NT2/D1 (cell line): ENCODE measurements at regions not wholly inside any gene's neighbourhood (a gene's known extent, or its start where the extent isn't known, plus 50 kb on each side); places are given as distances from the start of the nearest gene placed in this dataset.

Experiments used
- DNase-seq: peaks from one replicate; pipeline ENCODE4 v3.0.0-alpha.2; 2011; ENCODE audit warnings: low read depth, low spot score
- H3K27me3 ChIP-seq: 2 replicates; pipeline ENCODE4 v1.6.0; 2011; ENCODE audit warnings: mild to moderate bottlenecking; ENCODE audit not compliant: insufficient read length, insufficient read depth
- H3K36me3 ChIP-seq: 2 replicates; pipeline ENCODE4 v1.6.1; 2011; ENCODE audit warnings: mild to moderate bottlenecking, low read length, mixed read lengths; ENCODE audit not compliant: insufficient read depth, insufficient read length
- H3K4me1 ChIP-seq: 2 replicates; pipeline ENCODE4 v1.5.1; 2011; ENCODE audit not compliant: insufficient read depth, insufficient read length
- H3K4me3 ChIP-seq: 2 replicates; pipeline ENCODE4 v1.5.1; 2011; ENCODE audit warnings: low read depth; ENCODE audit not compliant: insufficient read length
- H3K9ac ChIP-seq: 2 replicates; pipeline ENCODE4 v1.6.0; 2011; ENCODE audit warnings: low read depth; ENCODE audit not compliant: insufficient read length
- H3K9me3 ChIP-seq: 2 replicates; pipeline ENCODE4 v1.5.1; 2011; ENCODE audit warnings: mild to moderate bottlenecking, low read length; ENCODE audit not compliant: insufficient read depth
- SUZ12 ChIP-seq: IDR thresholded peaks from 2 replicates; pipeline ENCODE4 v1.6.1; 2011; ENCODE audit not compliant: insufficient read length, insufficient read depth; ENCODE audit errors: extremely low read depth
- YY1 ChIP-seq: IDR thresholded peaks from 2 replicates; pipeline ENCODE4 v1.6.1; 2011; ENCODE audit not compliant: insufficient read length, insufficient read depth
- ZNF274 ChIP-seq: IDR thresholded peaks from 2 replicates; pipeline ENCODE4 v1.6.1; 2011; ENCODE audit warnings: mild to moderate bottlenecking, low read depth, low read length

DNA sequence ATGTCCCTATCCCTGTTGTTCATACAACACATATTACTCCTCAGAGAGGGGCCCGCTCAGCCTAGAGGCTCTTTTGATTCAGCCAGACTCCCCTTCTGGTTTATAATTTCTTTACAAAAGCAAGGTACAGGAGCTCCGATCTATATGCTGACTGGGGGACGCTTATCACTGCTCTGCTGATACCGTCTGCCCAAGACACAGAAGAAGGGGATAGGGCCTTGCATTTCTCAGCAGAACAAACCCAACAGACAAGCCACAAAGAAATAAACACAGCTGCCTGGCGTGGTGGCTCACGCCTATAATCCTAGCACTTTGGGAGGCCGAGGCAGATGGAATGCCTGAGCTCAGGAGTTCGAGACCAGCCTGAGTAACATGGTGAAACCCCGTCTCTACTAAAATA lies 109.9 kb upstream of the AKIP1 start:
- Histone ChIP-seq H3K4me1 (no peaks in the 10 kb centered on the region), H3K27me3 (no peaks in the 10 kb centered on the region), H3K9ac (no peak overlapping the region), H3K36me3 (peaks cover 20% of the 10 kb centered on the region), H3K9me3 (no peaks in the 10 kb centered on the region), H3K4me3 (no peak overlapping the region)
- no peak for DNase-seq
- TF ChIP-seq ZNF274 (no peak), SUZ12 (no peak), YY1 (no peak)

- Histone ChIP-seq H3K9ac (no peak overlapping the region), H3K27me3 (no peaks in the 10 kb centered on the region), H3K4me3 (no peak overlapping the region), H3K9me3 (no peaks in the 10 kb centered on the region), H3K36me3 (peaks cover 24% of the 10 kb centered on the region), H3K4me1 (peaks cover 3% of the 10 kb centered on the region)
- DNase-seq, result no peak
- no peak for TF ChIP-seq SUZ12
- TF ChIP-seq YY1, result no peak
- no peak for TF ChIP-seq ZNF274
Observed at GRCh38 chr11:8802251-8802650, 108.7 kb upstream of the AKIP1 start.

DNA sequence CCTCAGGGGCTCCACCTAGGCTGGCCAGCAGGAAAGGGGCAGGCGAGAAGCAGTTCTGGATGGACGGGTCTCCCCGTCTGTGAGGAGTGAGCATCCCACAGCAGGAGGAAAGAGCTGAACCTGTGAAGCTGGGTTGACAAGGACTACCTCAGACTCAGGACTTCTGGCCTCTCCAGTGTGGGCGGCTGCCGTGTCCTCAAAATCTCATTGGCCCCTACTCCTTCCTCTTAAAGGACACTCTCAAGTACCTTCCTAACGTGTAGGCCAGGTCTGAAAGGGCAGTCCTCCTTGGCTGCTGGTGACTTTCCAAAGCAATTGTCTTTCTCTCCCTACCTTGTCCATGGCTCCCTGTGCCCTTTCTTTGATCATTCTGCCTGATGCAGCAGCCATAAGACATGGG lies 107.0 kb upstream of the AKIP1 start:
- no peak overlapping the region for H3K4me3 ChIP-seq
- no peak for DNase-seq
- H3K9me3 ChIP-seq, result no peaks in the 10 kb centered on the region
- no peaks in the 10 kb centered on the region for H3K27me3 ChIP-seq
- H3K9ac ChIP-seq, result no peak overlapping the region
- no peak for TF ChIP-seq SUZ12
- no peak for TF ChIP-seq ZNF274
- TF ChIP-seq YY1, result no peak
- peaks cover 30% of the 10 kb centered on the region for H3K36me3 ChIP-seq
- H3K4me1 ChIP-seq, result peaks cover 5% of the 10 kb centered on the region

DNA sequence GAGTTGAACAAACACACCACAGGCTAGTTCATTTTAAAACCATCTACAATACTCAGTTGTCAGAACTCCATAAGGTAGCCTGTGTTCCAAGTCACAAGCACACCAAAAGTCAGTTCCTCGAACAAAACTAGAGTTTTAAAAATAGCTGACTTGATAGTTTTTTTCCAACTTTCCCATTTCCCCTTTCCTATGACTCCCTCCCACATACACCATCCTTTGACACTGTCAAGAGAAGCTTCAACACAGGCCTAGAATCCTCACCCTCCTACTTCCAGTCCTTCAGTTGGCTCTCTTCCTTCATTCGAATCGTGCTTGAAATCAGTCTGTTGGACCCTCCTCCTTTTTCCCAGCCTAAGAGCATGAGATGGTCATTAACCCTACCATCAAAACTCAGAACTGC lies 105.7 kb upstream of the AKIP1 start:
- Histone ChIP-seq H3K4me1 (peaks cover 5% of the 10 kb centered on the region), H3K27me3 (no peaks in the 10 kb centered on the region), H3K36me3 (peaks cover 23% of the 10 kb centered on the region), H3K9ac (no peak overlapping the region), H3K9me3 (no peaks in the 10 kb centered on the region), H3K4me3 (no peak overlapping the region)
- TF ChIP-seq YY1 (no peak), SUZ12 (no peak), ZNF274 (no peak)
- DNase-seq, result no peak

- no peaks in the 10 kb centered on the region for H3K27me3 ChIP-seq
- H3K9me3 ChIP-seq, result no peaks in the 10 kb centered on the region
- H3K36me3 ChIP-seq, result peaks cover 21% of the 10 kb centered on the region
- DNase-seq, result no peak
- no peak overlapping the region for H3K9ac ChIP-seq
- H3K4me1 ChIP-seq, result peaks cover 8% of the 10 kb centered on the region
- no peak overlapping the region for H3K4me3 ChIP-seq
- TF ChIP-seq ZNF274, result no peak
- TF ChIP-seq YY1, result no peak
Observed at GRCh38 chr11:8806974-8807373, 104.0 kb upstream of the AKIP1 start.

GRCh38 chr11:8807544-8808225 lies 103.3 kb upstream of the AKIP1 start:
- H3K36me3 ChIP-seq, result peaks cover 21% of the 10 kb centered on the region
- no peaks in the 10 kb centered on the region for H3K27me3 ChIP-seq
- no peak for DNase-seq
- no peak overlapping the region for H3K4me3 ChIP-seq
- no peak overlapping the region for H3K9ac ChIP-seq
- H3K9me3 ChIP-seq, result no peaks in the 10 kb centered on the region
- peaks cover 10% of the 10 kb centered on the region for H3K4me1 ChIP-seq
- no peak for TF ChIP-seq ZNF274
- TF ChIP-seq SUZ12, result no peak
- no peak for TF ChIP-seq YY1

GRCh38 chr11:8808226-8808585 lies 102.8 kb upstream of the AKIP1 start:
- H3K27me3 ChIP-seq, result no peaks in the 10 kb centered on the region
- no peak overlapping the region for H3K4me3 ChIP-seq
- no peak for DNase-seq
- peaks cover 10% of the 10 kb centered on the region for H3K4me1 ChIP-seq
- H3K9ac ChIP-seq, result no peak overlapping the region
- H3K9me3 ChIP-seq, result no peaks in the 10 kb centered on the region
- no peak for TF ChIP-seq YY1
- no peak for TF ChIP-seq ZNF274
- TF ChIP-seq SUZ12, result no peak
- H3K36me3 ChIP-seq, result peaks cover 21% of the 10 kb centered on the region
